BLaER1 (cell line): ENCODE measurements at regions not wholly inside any gene's neighbourhood (a gene's known extent, or its start where the extent isn't known, plus 50 kb on each side); places are given as distances from the start of the nearest gene placed in this dataset.

ENCODE experiments used
- H3K27ac ChIP-seq: shearing (Covaris generic); formaldehyde crosslinking; 2 replicates; pipeline ENCODE4 v1.8.1; 2022
- H3K27me3 ChIP-seq: shearing (Covaris generic); formaldehyde crosslinking; 2 replicates; pipeline ENCODE4 v1.8.1; 2022
- H3K36me3 ChIP-seq: shearing (Covaris generic); formaldehyde crosslinking; 2 replicates; pipeline ENCODE4 v1.8.1; 2022
- H3K4me1 ChIP-seq: shearing (Covaris generic); formaldehyde crosslinking; 2 replicates; pipeline ENCODE4 v1.8.1; 2022
- H3K4me2 ChIP-seq: shearing (Covaris generic); formaldehyde crosslinking; 2 replicates; pipeline ENCODE4 v1.8.1; 2022
- H3K4me3 ChIP-seq: shearing (Covaris generic); formaldehyde crosslinking; 2 replicates; pipeline ENCODE4 v1.8.1; 2022
- H3K9ac ChIP-seq: shearing (Covaris generic); formaldehyde crosslinking; 2 replicates; pipeline ENCODE4 v1.8.1; 2022
- H3K9me3 ChIP-seq: shearing (Covaris generic); formaldehyde crosslinking; 2 replicates; pipeline ENCODE4 v1.8.1; 2022
- H4K20me1 ChIP-seq: shearing (Covaris generic); formaldehyde crosslinking; 2 replicates; pipeline ENCODE4 v1.8.1; 2022
- Cebpa-rat ChIP-seq: shearing (Covaris generic); IDR thresholded peaks from 2 replicates; pipeline ENCODE4 v1.8.1; 2022

DNA sequence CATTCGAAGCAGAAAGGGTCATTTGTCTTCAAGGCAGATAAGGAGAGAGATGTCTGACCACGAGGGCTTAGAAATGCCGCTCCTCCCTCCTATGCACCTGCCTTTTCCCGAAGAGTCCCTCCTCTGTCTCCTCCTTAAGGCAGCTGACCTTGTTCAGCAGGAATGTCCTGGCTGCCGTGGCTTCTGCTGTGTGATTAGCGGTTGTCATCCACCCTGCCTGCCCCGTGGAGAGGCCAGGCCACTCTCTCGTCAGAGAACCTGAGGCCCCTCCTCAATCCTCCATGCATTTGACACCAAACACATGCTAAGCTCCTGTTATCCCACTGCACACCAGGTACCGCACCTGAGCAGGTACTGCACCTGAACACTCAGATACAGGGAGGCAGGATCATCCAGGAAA lies 834.6 kb downstream of the TBC1D22A start:
- no peak overlapping the region for H3K9ac ChIP-seq
- no peak overlapping the region for H3K4me2 ChIP-seq
- no peak overlapping the region for H3K4me3 ChIP-seq
- no peaks in the 10 kb centered on the region for H4K20me1 ChIP-seq
- H3K9me3 ChIP-seq, result no peaks in the 10 kb centered on the region
- TF ChIP-seq Cebpa-rat, result no peak
- H3K27me3 ChIP-seq, result no peaks in the 10 kb centered on the region
- H3K4me1 ChIP-seq, result no peaks in the 10 kb centered on the region
- H3K36me3 ChIP-seq, result no peaks in the 10 kb centered on the region
- no peak overlapping the region for H3K27ac ChIP-seq

DNA sequence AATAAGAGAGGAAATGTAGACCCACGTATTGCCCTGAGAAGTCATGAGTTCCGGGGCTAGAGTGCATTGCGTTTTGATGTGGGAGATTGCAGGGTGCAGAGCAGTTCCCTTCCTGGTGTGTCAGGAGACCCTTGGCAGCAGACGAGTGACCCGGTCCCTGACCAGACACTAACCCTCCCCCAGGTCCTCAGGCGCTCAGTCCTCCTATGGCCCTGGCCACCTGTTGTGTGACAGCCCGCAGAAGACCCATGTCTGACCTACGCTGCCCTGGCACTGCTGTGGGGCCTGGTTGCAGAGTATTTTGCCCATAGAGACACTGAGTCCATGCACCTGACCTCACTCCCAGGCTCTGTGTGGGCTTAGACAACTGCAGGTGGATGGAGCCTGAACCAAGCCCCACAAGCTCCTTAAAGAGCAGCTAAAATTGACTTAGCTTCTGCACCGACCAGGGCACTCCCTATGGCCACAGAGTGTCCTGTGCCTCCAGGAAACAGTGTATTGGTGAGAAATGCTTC lies 833.8 kb downstream of the TBC1D22A start:
- Histone ChIP-seq H3K27me3 (no peaks in the 10 kb centered on the region), H3K27ac (no peak overlapping the region), H3K9me3 (no peaks in the 10 kb centered on the region), H3K9ac (no peak overlapping the region), H3K4me3 (no peak overlapping the region), H4K20me1 (no peaks in the 10 kb centered on the region), H3K36me3 (no peaks in the 10 kb centered on the region), H3K4me1 (no peaks in the 10 kb centered on the region), H3K4me2 (no peak overlapping the region)
- TF ChIP-seq Cebpa-rat, result no peak

- Histone ChIP-seq H3K27me3 (no peaks in the 10 kb centered on the region), H3K4me3 (no peak overlapping the region), H4K20me1 (no peaks in the 10 kb centered on the region), H3K4me2 (no peak overlapping the region), H3K9ac (no peak overlapping the region), H3K36me3 (no peaks in the 10 kb centered on the region), H3K4me1 (no peaks in the 10 kb centered on the region), H3K9me3 (no peaks in the 10 kb centered on the region), H3K27ac (no peak overlapping the region)
- TF ChIP-seq Cebpa-rat, result no peak
These were observed 832.5 kb downstream of the TBC1D22A start for GRCh38 chr22:47594836-47595521.

- Histone ChIP-seq H3K9me3 (no peaks in the 10 kb centered on the region), H3K9ac (no peak overlapping the region)
These were observed 831.5 kb downstream of the TBC1D22A start for GRCh38 chr22:47593911-47594311.

GRCh38 chr22:47593291-47593690 lies 830.8 kb downstream of the TBC1D22A start:
- H4K20me1 ChIP-seq, result no peaks in the 10 kb centered on the region
- no peak overlapping the region for H3K9ac ChIP-seq
- no peaks in the 10 kb centered on the region for H3K9me3 ChIP-seq
- H3K27me3 ChIP-seq, result no peaks in the 10 kb centered on the region
- no peak for TF ChIP-seq Cebpa-rat
- no peaks in the 10 kb centered on the region for H3K4me1 ChIP-seq
- H3K4me2 ChIP-seq, result no peak overlapping the region
- no peak overlapping the region for H3K27ac ChIP-seq
- no peak overlapping the region for H3K4me3 ChIP-seq
- no peaks in the 10 kb centered on the region for H3K36me3 ChIP-seq

More at GRCh38 chr22:47593911-47594311, 831.5 kb downstream of the TBC1D22A start:
- Histone ChIP-seq H3K4me1 (no peaks in the 10 kb centered on the region), H3K4me3 (no peak overlapping the region), H4K20me1 (no peaks in the 10 kb centered on the region), H3K27ac (no peak overlapping the region), H3K27me3 (no peaks in the 10 kb centered on the region), H3K36me3 (no peaks in the 10 kb centered on the region), H3K4me2 (no peak overlapping the region)
- no peak for TF ChIP-seq Cebpa-rat

DNA sequence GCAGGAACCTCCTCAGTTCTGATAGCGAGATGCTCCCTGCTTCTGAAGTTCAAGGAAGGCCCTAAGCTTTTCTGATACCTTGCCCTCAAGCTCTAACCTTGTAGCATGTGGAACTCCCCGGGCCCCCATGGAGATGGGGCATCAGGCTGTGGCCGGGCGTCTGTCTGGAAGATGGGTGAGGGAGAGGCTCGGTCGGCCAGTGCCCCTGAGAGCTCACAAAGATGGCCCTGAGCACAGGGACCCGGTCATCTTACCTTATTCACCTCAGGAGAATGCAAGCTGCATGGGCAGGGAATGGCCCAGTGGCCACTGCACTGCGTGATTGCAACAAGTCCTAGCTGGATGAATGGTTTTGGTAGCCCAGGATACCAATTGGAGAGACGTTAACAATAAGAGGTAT lies 830.3 kb downstream of the TBC1D22A start:
- H3K9ac ChIP-seq, result no peak overlapping the region
- H3K27ac ChIP-seq, result no peak overlapping the region
- TF ChIP-seq Cebpa-rat, result no peak
- H4K20me1 ChIP-seq, result no peaks in the 10 kb centered on the region
- H3K4me3 ChIP-seq, result no peak overlapping the region
- H3K4me2 ChIP-seq, result no peak overlapping the region
- H3K36me3 ChIP-seq, result no peaks in the 10 kb centered on the region
- H3K9me3 ChIP-seq, result no peaks in the 10 kb centered on the region
- H3K27me3 ChIP-seq, result no peaks in the 10 kb centered on the region
- no peaks in the 10 kb centered on the region for H3K4me1 ChIP-seq

GRCh38 chr22:47591709-47592108 lies 829.3 kb downstream of the TBC1D22A start:
- Histone ChIP-seq H3K4me1 (no peaks in the 10 kb centered on the region), H3K36me3 (no peaks in the 10 kb centered on the region), H4K20me1 (no peaks in the 10 kb centered on the region), H3K9me3 (no peaks in the 10 kb centered on the region), H3K9ac (no peak overlapping the region), H3K4me2 (no peak overlapping the region), H3K27ac (no peak overlapping the region), H3K4me3 (no peak overlapping the region), H3K27me3 (no peaks in the 10 kb centered on the region)
- no peak for TF ChIP-seq Cebpa-rat

GRCh38 chr22:47591016-47591415 lies 828.6 kb downstream of the TBC1D22A start:
- Histone ChIP-seq H3K27ac (no peak overlapping the region), H3K9me3 (peaks cover 2% of the 10 kb centered on the region; the same call in 1 of the 2 replicates), H3K27me3 (no peaks in the 10 kb centered on the region), H3K4me1 (no peaks in the 10 kb centered on the region), H3K9ac (no peak overlapping the region), H3K4me3 (no peak overlapping the region), H3K4me2 (no peak overlapping the region), H3K36me3 (no peaks in the 10 kb centered on the region), H4K20me1 (no peaks in the 10 kb centered on the region)
- no peak for TF ChIP-seq Cebpa-rat

- H3K4me1 ChIP-seq, result no peaks in the 10 kb centered on the region
- no peak overlapping the region for H3K4me3 ChIP-seq
- no peaks in the 10 kb centered on the region for H4K20me1 ChIP-seq
- H3K9ac ChIP-seq, result no peak overlapping the region
- peaks cover 15% of the 10 kb centered on the region for H3K9me3 ChIP-seq
- H3K27me3 ChIP-seq, result no peaks in the 10 kb centered on the region
- no peak for TF ChIP-seq Cebpa-rat
- H3K36me3 ChIP-seq, result no peaks in the 10 kb centered on the region
- H3K4me2 ChIP-seq, result no peak overlapping the region
- H3K27ac ChIP-seq, result no peak overlapping the region
These were observed 827.1 kb downstream of the TBC1D22A start for GRCh38 chr22:47589271-47590250.

DNA sequence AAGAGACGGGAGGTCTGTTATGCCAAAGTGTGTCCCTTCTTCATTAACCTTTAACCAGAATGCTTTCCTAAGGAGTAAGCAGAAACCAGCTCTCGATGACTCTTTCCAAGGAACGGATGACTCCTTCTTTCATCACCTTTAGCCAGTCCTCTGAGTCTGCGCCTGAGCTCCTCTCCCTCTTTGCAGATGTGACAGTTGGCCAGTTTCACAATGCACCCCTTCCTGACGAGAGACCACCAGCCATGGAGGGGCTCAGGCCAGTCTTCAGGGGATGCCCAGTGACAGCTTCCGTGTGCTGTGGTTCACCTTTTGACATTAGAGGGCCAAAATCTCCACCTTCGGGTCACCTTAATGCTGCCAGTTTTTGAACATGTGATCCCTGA lies 826.1 kb downstream of the TBC1D22A start:
- no peak for TF ChIP-seq Cebpa-rat
- Histone ChIP-seq H3K36me3 (no peaks in the 10 kb centered on the region), H3K4me2 (no peak overlapping the region), H3K9ac (no peak overlapping the region), H3K9me3 (peaks cover 25% of the 10 kb centered on the region), H3K27me3 (no peaks in the 10 kb centered on the region), H4K20me1 (no peaks in the 10 kb centered on the region), H3K4me3 (no peak overlapping the region), H3K4me1 (no peaks in the 10 kb centered on the region), H3K27ac (no peak overlapping the region)
